A204.1 (cell line): ENCODE measurements at regions not wholly inside any gene's neighbourhood (a gene's known extent, or its start where the extent isn't known, plus 50 kb on each side); places are given as distances from the start of the nearest gene placed in this dataset.

Experiments used
- FAIRE-seq: peaks from 2 replicates; lab custom pipeline; 2012; peaks lifted over from hg19 to GRCh38; lab: Jason Lieb, UNC

GRCh38 chr3:86173401-86173800 lies 817.5 kb downstream of the VGLL3 start:
- FAIRE-seq: no peak

- FAIRE-seq: no peak
These were observed 822.4 kb downstream of the VGLL3 start for GRCh38 chr3:86168512-86168911.

GRCh38 chr3:86162521-86162920 lies 828.4 kb downstream of the VGLL3 start:
- FAIRE-seq: peak; percentile 82

GRCh38 chr3:86161493-86161892 lies 829.5 kb downstream of the VGLL3 start:
- FAIRE-seq: no peak

GRCh38 chr3:86152620-86153019 lies 838.3 kb downstream of the VGLL3 start:
- FAIRE-seq: no peak

- no peak for FAIRE-seq
These were observed 841.9 kb downstream of the VGLL3 start for GRCh38 chr3:86149054-86149453.

- FAIRE-seq: no peak
These were observed 843.8 kb downstream of the VGLL3 start for GRCh38 chr3:86147119-86147518.

GRCh38 chr3:86126552-86126951 lies 864.4 kb downstream of the VGLL3 start:
- no peak for FAIRE-seq
